NCI-H128 (cell line): ENCODE measurements at regions not wholly inside any gene's neighbourhood (a gene's known extent, or its start where the extent isn't known, plus 50 kb on each side); places are given as distances from the start of the nearest gene placed in this dataset.
"Not testable (repeated sequence)": the region's sequence is repeated elsewhere in the genome, so short reads cannot be mapped to it uniquely, and the experiment has no call there.

Source experiments
- DNase-seq: peaks from one replicate; lab custom pipeline; 2025; ENCODE audit not compliant: unreplicated experiment; lab: John Stamatoyannopoulos, UW

DNA sequence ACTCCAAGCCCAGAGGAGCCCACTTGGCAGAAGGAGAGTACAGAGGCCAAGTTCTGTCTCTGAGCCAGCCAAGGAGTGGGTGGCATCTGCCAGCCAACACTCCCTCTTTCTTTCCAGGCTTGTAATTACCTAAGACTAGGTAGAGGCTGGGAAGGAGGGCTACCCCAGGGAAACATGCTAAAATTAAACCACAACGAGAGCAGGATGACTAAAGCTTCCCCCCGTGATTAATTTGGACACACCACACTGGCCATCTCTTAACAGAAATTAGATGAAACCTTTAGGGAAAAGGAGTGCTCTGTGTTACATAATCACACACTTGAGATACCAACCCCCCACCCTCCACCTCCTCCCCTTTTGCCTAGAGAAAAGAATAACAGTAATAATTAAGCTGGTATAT is 102.1 kb upstream of the ZC3H12A start:
- DNase-seq = no peak

DNA sequence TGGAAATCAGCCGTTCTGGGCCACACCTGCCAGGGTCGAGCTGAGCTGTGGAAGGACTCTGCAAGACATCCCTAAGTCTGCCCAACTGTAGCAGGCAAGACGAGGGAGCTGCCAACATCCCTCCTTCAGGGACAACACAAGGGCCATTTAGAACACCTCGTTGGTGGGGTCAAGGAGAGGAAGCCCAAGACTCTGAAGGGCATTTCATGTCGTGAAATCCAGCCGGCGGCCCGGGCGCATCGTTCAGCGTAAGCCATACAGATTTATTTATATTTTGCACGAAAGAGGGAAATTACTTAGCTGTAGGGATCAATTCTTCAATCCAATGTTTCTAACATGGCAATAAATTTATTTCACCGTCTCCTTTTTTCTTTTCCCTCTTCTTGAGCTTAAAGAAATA is 101.7 kb upstream of the ZC3H12A start:
- DNase-seq = no peak

GRCh38 chr1:37373413-37373812 is 101.0 kb upstream of the ZC3H12A start:
- DNase-seq = no peak

DNA sequence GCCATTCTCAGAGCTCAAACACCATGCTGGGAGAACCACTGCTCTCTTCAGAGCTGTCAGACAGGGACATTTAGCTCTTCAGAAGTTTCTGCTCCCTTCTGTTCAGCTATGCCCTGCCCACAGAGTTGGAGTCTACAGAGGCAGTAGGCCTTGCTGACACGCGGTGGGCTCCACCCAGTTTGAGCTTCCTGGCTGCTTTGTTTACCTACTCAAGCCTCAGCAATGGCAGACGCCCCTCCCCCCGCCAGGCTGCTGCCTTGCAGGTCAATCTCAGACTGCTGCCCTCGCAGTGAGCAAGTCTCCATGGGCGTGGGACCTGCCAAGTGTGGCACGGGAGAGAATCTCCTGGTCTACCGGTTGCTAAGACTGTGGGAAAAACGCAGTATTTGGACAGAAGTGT is 93.8 kb upstream of the ZC3H12A start:
- DNase-seq = not testable (repeated sequence)

- no peak for DNase-seq
Measured at GRCh38 chr1:37387854-37388253, 86.5 kb upstream of the ZC3H12A start.

DNA sequence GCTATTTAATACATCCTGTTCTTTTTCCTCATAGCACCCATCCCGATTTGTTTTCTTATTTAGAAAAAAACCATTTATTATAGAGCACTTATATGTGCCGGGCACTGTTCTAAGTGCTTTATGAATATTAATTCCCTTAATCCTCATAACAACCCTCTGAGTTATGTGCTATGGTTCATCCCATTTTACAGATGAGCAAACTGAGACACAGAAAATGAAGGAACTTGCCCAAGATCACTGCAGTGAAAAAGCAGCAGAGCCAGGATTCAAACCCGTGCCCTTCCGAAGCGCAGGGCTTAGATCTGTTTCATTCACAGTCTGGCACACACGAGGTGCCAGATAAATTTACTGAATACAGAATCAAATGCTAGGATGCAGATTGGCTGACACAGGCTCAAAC is 85.1 kb upstream of the ZC3H12A start:
- no peak for DNase-seq

DNA sequence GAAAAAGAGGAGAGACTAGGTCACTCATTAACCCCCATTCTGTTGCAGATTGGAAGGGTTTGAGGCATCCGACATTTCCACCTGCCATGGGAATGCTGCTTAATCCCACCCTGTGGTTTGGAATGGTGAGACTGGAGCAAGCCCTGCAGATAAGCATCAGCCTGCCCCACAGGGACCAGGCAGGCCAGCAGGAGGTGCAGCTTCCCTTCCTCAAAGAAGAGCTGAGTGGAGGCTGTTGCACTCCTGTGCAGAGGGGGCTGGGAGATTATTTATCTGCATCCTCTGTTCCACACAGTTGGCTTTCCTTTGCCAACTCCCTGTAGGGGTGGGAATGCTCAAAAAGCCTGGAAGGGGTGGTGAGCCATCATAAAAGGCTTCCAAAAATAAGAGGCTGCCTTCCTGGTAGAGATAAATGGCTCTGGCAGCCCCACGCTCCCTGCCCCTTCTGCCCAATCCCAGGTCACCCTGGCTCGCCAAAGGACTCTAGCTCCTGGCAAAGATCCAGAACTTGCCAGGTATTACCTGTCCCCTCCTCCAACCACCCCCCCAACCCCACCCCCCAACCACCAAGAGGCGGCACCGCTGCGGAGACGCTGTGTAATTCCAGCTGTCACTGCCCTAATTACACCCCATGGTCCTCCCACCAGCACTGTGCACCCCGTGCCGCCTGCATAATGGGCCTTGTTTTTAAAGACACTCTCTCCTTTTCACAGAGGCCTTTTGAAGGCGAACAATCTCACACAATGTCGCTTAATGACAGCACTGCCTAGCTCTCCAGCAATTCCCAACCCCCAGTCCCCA is 83.0 kb upstream of the ZC3H12A start:
- DNase-seq = peak; percentile 66

GRCh38 chr1:37392051-37392450 is 82.3 kb upstream of the ZC3H12A start:
- DNase-seq = no peak

DNA sequence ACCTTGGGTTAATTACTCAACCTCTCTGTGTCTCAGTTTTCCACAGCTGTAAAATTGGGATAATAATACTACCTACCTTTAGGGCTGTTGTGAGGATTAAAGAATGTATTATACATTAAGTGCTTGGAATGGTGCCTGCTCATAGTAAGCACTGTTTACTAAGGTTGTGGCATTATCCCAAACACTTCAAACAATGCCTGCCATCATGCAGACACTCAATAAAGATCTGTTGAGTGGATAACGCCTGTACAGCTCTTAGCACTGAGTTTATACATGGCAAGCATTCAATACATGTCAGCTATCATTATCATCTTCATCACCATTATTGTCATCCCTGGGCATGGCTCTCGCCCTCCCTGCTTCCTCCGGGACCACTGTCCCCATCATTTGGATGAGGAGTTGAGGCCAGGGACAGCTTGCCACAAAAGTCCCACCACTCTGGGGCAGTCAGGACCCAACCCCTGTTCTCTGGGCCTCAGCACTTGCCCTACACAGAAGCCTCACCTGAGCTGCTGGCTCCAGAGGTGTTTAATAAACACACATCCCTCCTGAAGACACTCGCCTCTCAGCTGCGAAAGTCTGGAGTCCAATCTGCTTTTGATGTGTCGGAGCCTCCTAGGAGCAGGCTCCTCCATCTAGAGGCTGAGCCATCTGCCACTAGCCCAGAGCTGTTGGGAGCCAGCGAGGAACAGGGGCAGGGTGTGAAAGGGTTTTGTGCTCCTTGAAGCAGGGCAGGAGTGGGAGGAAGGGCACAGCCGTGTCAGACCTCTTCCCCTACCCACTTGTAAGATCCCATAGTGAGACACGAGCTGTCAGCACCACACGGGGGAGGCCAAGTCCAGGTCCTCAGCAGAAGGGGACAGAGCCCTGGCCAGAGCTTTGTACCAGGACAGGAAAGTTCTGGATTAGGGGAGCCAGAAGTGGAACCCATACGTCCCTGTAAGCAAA is 80.9 kb upstream of the ZC3H12A start:
- peak; percentile 68 for DNase-seq

DNA sequence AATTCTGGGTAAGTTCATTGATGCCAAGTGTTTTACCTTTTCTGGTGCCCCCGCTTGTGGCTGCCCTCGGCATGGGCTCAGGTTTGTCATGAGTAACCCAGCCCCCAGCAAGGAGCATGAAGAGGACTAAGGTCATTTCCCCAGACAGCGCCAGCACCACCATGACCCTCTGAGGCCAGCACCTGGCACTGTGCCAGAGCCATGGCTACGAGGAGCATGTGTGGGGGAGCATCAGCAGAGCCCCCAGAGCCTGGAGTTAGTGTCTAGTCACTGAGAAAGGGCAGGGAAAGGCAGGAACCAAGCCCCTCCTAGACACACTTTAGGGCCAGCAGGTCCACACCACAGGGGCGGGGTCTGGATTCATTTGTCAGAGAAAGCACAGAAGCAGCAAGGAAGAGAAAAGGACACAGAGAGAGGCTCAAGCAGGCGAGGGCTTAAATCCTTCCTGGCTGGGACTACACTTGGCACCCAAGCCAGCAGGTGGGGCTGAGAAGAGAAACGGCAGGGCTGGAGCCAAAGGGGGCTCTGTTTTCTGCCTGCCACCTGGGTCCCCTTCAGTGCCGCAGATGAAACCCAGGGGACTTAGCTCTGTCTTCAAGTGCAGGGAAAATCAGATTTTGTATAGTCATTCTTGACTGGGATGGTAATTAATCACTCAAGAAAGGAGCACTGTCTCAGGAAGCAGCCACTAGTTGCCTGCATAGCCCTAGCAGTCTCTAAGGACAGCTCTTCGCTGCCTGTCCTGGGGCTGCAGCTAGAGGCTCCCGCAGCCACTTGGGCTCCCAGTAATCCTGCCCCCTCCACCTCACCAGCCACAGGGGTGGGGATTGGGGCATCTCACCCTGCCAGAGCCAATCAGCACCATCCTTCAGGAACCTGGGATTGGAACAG is 79.6 kb upstream of the ZC3H12A start:
- DNase-seq = no peak

- DNase-seq = no peak
Measured at GRCh38 chr1:37398096-37398495, 76.3 kb upstream of the ZC3H12A start.

DNA sequence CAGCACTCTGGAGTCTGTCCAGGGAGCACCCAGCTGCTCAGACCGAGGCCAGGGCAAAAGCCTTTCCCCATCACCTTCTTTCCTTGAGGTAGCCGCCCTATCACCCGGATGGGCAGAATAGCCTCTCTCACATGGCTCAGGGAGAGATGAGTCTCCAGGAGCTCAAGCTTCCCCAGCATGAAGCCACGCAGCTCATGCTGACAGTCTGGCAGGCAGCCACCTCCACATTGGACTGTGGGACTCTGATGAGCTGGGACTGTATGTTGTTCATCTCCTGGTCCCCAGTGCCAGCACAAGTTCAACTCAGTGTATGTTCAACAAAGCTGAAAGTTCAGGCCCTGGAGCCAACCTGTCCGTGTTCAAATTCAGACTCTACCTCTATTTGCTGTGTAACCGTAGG is 75.2 kb upstream of the ZC3H12A start:
- no peak for DNase-seq

DNA sequence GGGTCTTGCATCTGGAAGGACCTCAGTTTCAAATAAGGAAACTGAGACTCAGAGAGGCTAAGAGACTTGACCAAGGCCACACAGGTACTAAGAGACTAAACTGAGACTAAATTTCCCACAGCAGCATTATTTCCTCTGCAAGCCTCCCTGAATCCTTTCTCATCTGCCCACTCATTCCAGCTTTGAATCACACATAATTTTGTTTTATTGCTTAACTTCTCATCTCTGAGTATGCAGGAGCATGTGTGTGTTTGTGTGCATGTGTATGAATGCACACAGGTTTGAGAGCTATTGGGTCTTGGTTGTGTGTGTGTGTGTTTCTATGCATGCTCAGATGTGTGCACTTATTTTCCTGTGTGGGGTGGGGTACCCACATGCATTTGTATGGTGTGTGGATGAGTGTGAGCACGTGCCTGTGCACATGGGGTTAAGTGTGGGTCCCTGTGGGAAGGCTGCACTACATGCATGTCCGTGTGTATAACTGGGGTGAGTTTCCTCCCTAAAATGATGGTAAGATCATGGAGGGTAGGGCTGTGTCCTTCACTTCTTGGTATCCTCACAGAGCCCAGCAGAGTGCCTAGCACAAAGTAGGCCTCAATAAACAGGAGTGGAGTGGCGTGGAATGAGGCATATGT is 74.4 kb upstream of the ZC3H12A start:
- no peak for DNase-seq

- DNase-seq = no peak
Measured at GRCh38 chr1:37400466-37401225, 73.7 kb upstream of the ZC3H12A start.

DNA sequence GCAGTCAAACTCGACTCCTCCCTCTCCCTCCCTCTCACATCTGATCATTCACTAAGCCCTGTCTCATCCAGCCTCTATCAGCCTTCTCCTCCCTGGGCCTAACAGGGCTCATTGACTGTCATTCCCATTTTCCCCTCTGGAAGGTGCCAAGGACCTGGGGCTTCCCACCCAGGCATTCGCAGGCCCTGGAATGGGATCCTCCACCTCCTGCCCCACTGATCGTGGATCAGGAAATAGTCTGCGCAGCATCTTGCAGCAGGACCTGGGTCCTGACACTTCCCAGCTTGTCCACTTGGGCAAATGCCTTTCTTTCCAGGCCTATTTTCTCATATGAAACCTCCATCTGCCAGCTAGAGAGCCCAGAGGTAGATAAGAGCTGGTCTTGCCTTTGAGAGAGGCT is 71.2 kb upstream of the ZC3H12A start:
- no peak for DNase-seq

DNA sequence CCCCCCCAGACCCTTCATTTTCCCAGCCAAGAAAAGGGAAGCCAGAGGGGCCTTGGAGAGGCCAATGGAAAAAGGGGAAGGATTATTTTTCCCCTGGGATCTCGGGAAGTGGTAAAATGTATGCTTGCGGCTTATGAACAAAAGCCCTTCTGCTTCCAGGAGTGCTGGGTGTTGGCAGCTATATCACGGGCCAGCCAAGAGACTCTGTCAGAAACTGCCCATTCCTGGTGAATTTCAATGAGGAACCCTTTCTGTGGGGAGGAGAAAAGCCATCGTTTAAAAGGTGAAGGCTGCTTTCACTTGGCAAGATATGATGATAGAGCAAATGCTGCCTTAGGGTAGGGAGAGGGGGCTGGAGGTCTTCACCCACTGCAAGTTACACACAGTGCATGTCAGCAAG is 69.7 kb upstream of the ZC3H12A start:
- DNase-seq = no peak

- no peak for DNase-seq
Measured at GRCh38 chr1:37410105-37410504, 64.3 kb upstream of the ZC3H12A start.

DNA sequence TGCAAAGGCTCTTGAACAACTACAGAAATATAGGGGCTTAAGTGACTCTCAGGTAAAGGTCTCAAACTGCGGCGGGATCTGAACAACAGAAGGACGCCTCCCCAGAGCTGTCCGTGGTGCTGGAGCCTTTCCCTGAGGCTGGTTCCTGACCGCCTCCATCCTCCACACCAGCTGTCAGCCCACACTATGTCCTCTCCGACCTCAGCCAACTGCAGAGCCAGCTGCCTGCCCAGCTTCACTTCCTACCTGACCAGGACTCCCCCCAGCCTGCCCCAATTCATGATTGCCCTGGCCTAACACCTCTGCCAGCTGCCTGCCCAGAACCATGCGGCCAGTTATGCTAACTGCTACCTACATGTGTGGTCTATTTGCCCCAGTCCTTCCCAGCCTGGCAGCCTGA is 63.6 kb upstream of the ZC3H12A start:
- no peak for DNase-seq

DNA sequence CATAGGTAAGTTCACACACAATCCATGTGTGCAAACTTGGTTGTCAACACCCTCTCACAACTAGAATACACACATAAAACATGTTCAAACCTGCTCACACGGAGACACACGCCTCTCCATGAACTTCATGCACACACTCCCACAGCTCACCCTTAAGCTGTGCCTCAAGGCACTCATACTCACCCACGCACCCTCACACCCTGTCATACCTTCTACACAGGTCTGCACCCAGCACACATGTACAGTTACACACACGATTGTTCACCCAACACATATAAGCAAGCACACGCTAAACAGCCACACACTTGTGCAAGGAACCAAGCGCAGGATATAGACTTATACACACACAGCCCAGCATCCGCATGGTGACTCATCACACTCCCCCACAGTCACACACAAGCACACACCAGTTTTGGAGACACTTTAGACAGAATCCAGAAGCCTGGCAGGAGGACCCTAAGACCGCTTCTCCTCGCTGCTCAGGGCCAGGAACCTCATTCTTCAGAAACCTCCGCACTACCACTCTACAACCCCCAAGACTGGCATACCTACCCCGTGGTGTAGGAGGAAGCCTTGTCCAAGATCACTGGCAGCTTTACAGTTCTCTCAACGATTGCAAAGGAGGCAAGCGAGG is 58.7 kb upstream of the ZC3H12A start:
- DNase-seq = no peak
